Gastrocnemius medialis (tissue), 4 donors: ENCODE measurements at regions not wholly inside any gene's neighbourhood (a gene's known extent, or its start where the extent isn't known, plus 50 kb on each side); places are given as distances from the start of the nearest gene placed in this dataset.

Source experiments
- ATAC-seq, 2 donors: fragments of 150-250 bp; one replicate each; pipeline ENCODE4 v1.9.1; 2016
- DNase-seq, 2 donors: peaks; one replicate each; pipeline ENCODE4 v3.0.0-alpha.2; 2019
- H3K27ac ChIP-seq, 4 donors: fragments of 200-600 bp; sonication (generic); 1 replicate in 1 of 4; 2 replicates in 3 of 4; pipeline ENCODE4 v1.5.1; 2016 to 2018; ENCODE audit warnings: mild to moderate bottlenecking in 2 of 4, moderate library complexity in 1 of 4
- H3K27me3 ChIP-seq, 3 donors: fragments of 200-600 bp; sonication (generic) in 2 of 3; 1 replicate in 1 of 3; 2 replicates in 2 of 3; pipeline versions ENCODE4 v1.5.1 to v1.6.0; 2016 to 2019; ENCODE audit warnings: mild to moderate bottlenecking in 1 of 3, moderate library complexity in 1 of 3
- H3K36me3 ChIP-seq, 2 donors: fragments of 200-600 bp; sonication (generic) in 1 of 2; one replicate each; pipeline ENCODE4 v1.5.1; 2017 to 2018
- H3K4me1 ChIP-seq, 2 donors: fragments of 200-600 bp; sonication (generic) in 1 of 2; one replicate each; pipeline ENCODE4 v1.5.1; 2016 to 2017; ENCODE audit warnings: mild to moderate bottlenecking in 2 of 2
- H3K4me3 ChIP-seq, 4 donors: fragments of 200-600 bp; sonication (generic) in 3 of 4; 1 replicate in 1 of 4; 2 replicates in 3 of 4; pipeline ENCODE4 v1.5.1; 2016 to 2019; ENCODE audit warnings: mild to moderate bottlenecking in 2 of 4
- H3K9me3 ChIP-seq, 3 donors: fragments of 200-600 bp; sonication (generic) in 2 of 3; 1 replicate in 1 of 3; 2 replicates in 2 of 3; pipeline ENCODE4 v1.5.1; 2016 to 2019
- POLR2A ChIP-seq, 2 donors: fragments of 450-650 bp; IDR thresholded peaks; one replicate each; pipeline ENCODE4 v1.6.1; 2017; ENCODE audit warnings: antibody characterized with exemption in 2 of 2, mild to moderate bottlenecking in 2 of 2, moderate library complexity in 2 of 2
- in situ Hi-C, 4 donors: fragments of 200-750 bp; cut with MboI; loops; one replicate each; pipeline versions ENCODE4 v1.15.0 to v1.8.0; 2017; ENCODE audit warnings: low sequenced_read_pairs in 4 of 4
- intact Hi-C: fragments of 100-400 bp; cut with DNase I; formaldehyde crosslinking; loops from one replicate; pipeline ENCODE4 v1.15.1; 2023; ENCODE audit warnings: low total_unique reads
- TF ChIP-seq, protein P1 (sequence below), 5 experiments: fragments of 450-650 bp in 3 of 5; fragments of 200-600 bp in 2 of 5; sonication (generic) in 2 of 5; IDR thresholded peaks in 4 of 5; conservative IDR thresholded peaks in 1 of 5; 1 replicate in 4 of 5; 2 replicates in 1 of 5; pipeline ENCODE4 v1.5.1; 2016 to 2019; ENCODE audit warnings: antibody characterized with exemption in 5 of 5, mild to moderate bottlenecking in 3 of 5, moderate library complexity in 3 of 5

DNA sequence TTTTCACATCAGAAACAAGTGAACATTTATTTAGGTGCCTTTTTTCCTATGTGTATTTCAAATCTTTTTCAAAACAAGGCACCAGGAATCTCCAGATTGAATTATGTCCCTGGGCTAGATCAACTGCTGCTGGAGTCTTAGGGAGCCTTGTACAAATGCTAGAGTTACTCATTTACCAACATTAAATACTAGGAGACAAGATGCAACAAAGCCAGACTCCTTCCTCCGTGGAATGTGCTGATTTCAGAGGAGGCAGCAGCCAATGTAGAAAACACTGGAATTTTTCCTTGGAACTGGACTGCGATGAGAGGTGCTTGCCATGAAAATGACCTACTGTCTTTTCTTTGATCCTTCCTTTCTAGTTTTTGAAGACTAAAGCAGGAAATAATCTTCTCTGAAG is 1514.7 kb upstream of the MIR17HG start:
- H3K4me3 ChIP-seq, result no peak overlapping the region
- TF ChIP-seq, protein P1, sequence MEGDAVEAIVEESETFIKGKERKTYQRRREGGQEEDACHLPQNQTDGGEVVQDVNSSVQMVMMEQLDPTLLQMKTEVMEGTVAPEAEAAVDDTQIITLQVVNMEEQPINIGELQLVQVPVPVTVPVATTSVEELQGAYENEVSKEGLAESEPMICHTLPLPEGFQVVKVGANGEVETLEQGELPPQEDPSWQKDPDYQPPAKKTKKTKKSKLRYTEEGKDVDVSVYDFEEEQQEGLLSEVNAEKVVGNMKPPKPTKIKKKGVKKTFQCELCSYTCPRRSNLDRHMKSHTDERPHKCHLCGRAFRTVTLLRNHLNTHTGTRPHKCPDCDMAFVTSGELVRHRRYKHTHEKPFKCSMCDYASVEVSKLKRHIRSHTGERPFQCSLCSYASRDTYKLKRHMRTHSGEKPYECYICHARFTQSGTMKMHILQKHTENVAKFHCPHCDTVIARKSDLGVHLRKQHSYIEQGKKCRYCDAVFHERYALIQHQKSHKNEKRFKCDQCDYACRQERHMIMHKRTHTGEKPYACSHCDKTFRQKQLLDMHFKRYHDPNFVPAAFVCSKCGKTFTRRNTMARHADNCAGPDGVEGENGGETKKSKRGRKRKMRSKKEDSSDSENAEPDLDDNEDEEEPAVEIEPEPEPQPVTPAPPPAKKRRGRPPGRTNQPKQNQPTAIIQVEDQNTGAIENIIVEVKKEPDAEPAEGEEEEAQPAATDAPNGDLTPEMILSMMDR (IDR thresholded peaks at IDR 0.05 in 4 of 5, conservative IDR thresholded peaks at IDR 0.05 in 1 of 5), result no peak
- TF ChIP-seq POLR2A (IDR thresholded peaks at IDR 0.05), result no peak
- H3K27me3 ChIP-seq, result no peaks in the 10 kb centered on the region
- H3K9me3 ChIP-seq, result no peaks in the 10 kb centered on the region
- intact Hi-C loops, result no loop called here
- in situ Hi-C loops, result no loop called here
- H3K27ac ChIP-seq, result no peak overlapping the region
- H3K36me3 ChIP-seq, result no peaks in the 10 kb centered on the region
- no peak for ATAC-seq
- no peaks in the 10 kb centered on the region for H3K4me1 ChIP-seq
- no peak for DNase-seq

DNA sequence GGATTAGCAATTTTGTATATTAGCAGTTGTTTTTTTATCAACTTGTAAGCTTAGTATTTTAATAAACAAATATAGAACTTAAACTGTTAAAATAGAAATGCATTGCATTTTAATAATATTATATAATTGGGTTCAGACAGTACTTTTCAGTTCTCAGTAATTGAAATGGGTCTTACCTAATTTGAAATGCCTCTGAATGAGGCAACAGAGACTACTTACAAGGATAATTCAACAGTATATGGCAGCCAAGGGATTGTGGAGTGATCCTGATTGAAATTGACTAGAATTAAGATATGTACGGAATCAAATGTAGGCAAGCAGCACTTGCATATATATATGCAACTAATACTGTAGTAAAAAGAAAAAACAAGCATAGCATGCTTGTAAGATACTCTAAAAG is 1503.9 kb upstream of the MIR17HG start:
- no peak overlapping the region for H3K4me3 ChIP-seq
- no peak for DNase-seq
- H3K36me3 ChIP-seq, result no peaks in the 10 kb centered on the region
- no peak for ATAC-seq
- in situ Hi-C loops (no loop called here), intact Hi-C loops (no loop called here)
- H3K4me1 ChIP-seq, result no peaks in the 10 kb centered on the region
- H3K27ac ChIP-seq, result no peak overlapping the region
- TF ChIP-seq, protein P1 (IDR thresholded peaks at IDR 0.05 in 4 of 5, conservative IDR thresholded peaks at IDR 0.05 in 1 of 5), result no peak
- no peak for TF ChIP-seq POLR2A (IDR thresholded peaks at IDR 0.05)
- no peaks in the 10 kb centered on the region for H3K27me3 ChIP-seq
- no peaks in the 10 kb centered on the region for H3K9me3 ChIP-seq

DNA sequence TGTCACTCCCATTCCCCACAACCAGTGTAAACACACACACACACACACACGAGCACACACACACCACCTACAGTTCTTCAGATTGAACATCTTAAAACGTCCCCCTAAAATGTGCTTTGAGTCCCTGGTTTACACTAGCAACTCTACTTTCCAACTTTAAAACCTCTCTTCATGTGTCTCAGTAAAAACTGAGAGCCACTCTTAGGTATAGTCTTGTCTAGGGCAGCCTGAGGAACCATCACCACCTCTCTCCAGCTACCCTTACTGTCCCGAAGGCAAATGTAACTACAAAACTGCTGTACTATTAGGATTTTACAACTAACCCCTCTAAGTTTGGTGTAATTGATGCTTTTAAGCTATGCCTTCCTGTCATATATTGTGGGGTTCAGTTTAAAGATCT is 1501.6 kb upstream of the MIR17HG start:
- TF ChIP-seq POLR2A (IDR thresholded peaks at IDR 0.05), result no peak
- TF ChIP-seq, protein P1 (IDR thresholded peaks at IDR 0.05 in 4 of 5, conservative IDR thresholded peaks at IDR 0.05 in 1 of 5), result no peak
- Histone ChIP-seq H3K36me3 (no peaks in the 10 kb centered on the region), H3K9me3 (no peaks in the 10 kb centered on the region), H3K27me3 (no peaks in the 10 kb centered on the region), H3K27ac (no peak overlapping the region), H3K4me1 (no peaks in the 10 kb centered on the region), H3K4me3 (no peak overlapping the region)
- DNase-seq, result no peak
- ATAC-seq, result no peak
- in situ Hi-C loops (no loop called here), intact Hi-C loops (no loop called here)

DNA sequence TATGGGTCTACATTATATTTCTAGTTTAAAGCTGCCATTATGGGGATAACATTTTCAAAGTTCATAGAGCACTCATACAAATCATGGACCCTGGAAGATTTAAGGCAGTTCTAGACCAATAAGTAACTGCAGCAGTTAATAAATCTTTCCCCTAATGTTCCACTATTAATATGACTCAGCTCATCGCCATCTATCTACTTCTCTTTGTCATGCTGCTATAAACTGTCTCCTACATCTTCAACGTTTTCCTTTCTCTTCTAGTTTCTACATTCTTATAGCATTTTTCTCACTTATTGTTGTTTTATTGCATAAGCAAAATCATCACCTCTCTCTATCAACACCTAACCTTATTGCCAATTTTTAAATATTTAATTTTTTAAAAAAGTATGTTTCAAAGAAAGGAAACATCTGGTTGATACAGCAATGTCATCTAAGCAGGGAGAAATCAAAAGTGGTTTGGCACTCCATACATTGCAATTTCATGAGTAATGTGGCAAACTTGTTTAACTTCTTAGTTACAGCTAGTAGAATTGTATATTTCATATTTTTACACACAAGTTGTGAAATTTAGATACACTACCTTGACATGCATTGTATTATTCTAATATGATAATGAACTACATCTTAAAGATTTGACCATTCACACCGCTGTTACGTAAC is 1500.4 kb upstream of the MIR17HG start:
- H3K9me3 ChIP-seq, result no peaks in the 10 kb centered on the region

More for the DNA sequence above, 1500.4 kb upstream of the MIR17HG start:
- DNase-seq (no peak), ATAC-seq (no peak)
- H3K36me3 ChIP-seq, result no peaks in the 10 kb centered on the region
- in situ Hi-C loops (no loop called here), intact Hi-C loops (no loop called here)
- H3K4me1 ChIP-seq, result no peaks in the 10 kb centered on the region
- TF ChIP-seq, protein P1 (IDR thresholded peaks at IDR 0.05 in 4 of 5, conservative IDR thresholded peaks at IDR 0.05 in 1 of 5), result no peak
- no peak for TF ChIP-seq POLR2A (IDR thresholded peaks at IDR 0.05)
- H3K4me3 ChIP-seq, result no peak overlapping the region
- no peak overlapping the region for H3K27ac ChIP-seq
- no peaks in the 10 kb centered on the region for H3K27me3 ChIP-seq
